CD4-positive, alpha-beta T cell treated with Interleukin-17A for 1 hour (primary cell): ENCODE measurements at regions not wholly inside any gene's neighbourhood (a gene's known extent, or its start where the extent isn't known, plus 50 kb on each side); places are given as distances from the start of the nearest gene placed in this dataset.
"Not testable (repeated sequence)": the region's sequence is repeated elsewhere in the genome, so short reads cannot be mapped to it uniquely, and the experiment has no call there.

Experiments
- DNase-seq: peaks from one replicate; pipeline ENCODE4 v3.0.0-alpha.2; 2020

- no peak for DNase-seq
Observed at GRCh38 chr14:85336257-85336656, 193.7 kb upstream of the FLRT2 start.

DNA sequence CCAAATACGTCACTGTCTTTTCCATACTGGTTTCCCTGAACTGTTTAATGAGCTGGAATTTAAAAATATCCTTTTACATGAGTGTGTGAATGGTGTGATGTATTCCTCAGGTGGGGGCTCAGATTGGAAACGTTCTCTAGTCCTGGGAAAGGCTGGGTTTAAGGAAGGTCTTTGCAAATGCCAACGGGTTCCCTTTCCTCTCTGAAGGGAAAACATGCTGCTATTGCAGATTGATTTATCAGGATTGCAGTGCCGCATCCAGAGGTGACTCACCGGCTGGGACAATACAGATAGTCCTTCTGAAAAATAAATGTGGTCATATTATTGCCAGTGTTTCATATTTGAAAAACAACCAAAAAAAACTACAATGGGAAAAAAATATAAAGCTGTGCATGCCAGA lies 193.1 kb upstream of the FLRT2 start:
- DNase-seq = no peak

DNA sequence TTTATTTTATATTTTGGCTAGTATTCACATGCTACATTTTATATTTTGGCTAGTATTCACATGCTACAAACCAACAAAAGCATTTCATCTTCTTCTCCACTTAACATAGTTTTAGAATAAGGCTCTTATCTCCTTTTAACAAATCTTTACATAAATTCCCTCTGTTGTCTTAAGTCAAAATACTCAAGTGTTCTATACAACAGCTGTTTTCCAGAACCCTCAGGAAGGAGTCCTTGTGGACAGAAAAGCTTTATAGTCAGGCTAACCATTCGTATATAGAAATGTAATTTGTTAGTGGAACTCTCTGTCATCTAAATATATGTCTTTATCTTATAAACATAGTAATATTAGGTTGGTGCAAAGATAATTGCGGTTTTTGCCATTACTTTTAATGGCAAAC lies 191.0 kb upstream of the FLRT2 start:
- no peak for DNase-seq

DNA sequence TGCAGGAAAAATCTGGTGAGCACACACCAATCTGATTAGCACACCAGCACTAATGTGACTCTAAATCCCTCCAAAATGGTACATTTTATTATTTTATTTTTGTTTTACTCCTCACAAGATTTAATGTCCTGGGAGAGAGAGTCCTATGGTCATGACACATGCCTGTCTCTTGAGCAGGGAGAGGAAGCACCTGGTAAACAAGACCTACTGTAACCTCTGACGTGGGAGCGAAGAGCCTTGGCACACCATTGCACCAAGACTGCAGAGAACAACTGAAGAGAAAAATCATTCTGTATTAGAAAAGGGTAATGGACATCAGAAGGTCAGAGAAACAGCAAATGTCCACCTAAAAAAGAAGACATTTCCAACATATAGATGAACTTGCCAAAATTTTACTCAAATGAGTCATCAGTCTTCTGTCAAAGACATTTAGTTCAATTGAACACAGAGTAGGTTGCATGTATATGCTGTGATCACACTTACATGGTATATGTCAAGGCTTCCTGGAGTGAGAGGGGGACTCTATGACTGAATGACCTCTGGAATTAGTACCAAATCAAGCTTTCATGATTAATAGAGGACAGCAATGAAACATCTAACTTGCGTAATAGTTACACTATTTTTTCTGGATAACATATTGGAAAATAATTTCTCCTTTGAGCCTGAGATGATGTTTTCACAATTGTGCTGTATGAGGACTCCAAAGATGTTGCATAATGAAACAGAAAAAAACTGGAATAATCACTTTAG lies 186.9 kb upstream of the FLRT2 start:
- no peak for DNase-seq

DNA sequence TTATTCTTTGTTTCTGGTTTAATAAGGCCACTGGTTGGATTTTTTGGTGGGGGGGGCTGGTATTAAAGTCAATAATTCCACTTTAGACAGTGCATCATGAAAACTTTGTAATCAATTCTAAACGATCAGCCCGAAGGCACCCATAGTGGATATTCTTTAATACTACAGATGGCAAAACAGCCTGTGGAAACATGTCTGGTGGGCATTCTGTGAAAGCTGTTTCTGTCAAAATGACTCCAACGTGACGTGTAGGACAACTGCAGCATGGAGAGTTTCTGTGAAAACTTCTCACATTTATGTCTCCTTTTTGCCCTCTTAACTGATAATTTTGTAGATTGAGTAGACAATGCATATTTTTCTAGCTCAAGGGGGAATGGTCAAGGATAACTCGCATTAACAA lies 185.8 kb upstream of the FLRT2 start:
- DNase-seq = no peak

DNA sequence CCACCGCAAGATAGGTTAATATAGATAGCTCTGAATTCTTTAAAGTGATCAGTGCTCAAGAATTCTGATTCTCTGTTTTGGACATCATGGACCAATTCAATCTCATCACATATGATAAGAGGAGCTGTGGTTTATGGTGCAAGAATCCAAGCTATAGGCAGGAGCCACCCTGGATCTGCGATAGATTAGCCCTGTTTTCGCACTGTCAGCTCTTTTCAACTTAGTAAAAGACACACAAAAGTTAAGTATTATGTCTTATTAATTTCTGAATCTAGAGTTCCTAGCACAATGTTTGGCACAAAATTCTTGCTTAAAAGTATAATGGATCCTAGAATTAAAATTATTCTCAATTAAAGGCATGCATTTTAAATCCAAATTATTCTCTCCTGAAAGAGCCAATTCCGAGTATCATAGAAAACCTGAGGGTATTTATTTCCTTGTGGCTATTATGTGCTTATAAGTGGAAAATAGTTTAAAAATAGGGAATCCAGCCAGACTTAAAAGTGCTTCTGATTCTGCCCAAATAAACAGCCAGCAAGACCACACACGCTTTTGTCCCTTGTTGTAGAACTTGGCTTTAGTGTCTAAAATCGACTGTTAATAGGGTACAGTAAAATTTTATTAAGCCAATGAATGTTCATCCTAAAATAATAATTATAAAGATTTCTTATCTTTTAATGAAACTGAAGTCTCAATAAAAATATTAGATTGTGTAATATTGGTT lies 184.9 kb upstream of the FLRT2 start:
- no peak for DNase-seq

- DNase-seq = no peak
Observed at GRCh38 chr14:85350667-85351066, 179.3 kb upstream of the FLRT2 start.

GRCh38 chr14:85352588-85352987 lies 177.4 kb upstream of the FLRT2 start:
- DNase-seq = not testable (repeated sequence)

DNA sequence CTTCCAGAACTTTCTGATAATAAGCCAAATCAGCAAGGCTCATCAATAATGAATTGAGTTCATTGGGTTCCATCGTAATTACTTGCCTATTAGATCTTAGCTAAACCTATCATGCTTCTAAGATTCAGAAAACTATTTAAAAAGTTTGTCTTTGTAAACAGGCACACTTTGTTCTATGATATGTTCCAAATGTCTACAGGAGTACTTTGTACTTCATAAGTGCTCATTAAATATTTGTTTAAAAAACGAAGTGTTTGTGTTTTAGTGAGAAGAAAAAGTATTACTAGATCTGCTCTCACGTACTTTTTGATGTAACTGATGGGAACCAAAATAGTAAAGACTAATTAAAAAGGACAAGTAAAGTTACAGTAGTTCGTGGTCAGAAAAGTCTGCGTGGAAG lies 172.8 kb upstream of the FLRT2 start:
- no peak for DNase-seq

DNA sequence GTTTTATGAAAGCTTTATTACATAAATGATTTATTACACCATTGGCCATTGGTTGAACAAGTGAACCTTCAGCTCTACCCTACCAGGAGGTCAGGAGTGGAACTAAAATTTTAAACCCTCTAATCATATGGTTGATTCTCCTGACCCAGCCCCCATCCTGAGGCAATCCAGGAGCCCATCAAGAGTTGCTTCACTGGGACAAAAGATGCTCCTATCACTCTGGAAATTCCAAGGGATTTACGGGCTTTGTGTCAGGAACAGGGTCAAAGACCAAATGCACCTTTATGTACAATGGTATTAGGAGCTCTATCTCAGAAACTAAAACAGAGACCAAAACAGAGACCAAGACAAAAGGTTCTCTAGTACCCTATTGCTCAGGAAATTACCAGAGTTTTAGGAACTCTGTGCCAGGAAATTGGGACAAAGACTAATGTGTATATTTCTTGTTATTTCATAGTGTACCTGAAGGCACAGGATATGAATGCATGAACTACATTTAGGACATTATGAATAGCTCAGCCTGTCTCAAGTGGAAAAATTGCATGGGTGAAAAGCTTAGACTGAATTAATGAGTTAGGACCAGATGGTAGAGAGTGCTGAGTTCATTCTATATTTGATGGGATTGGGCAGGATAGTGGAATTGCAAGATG lies 171.7 kb upstream of the FLRT2 start:
- no peak for DNase-seq

- no peak for DNase-seq
Observed at GRCh38 chr14:85359505-85359904, 170.4 kb upstream of the FLRT2 start.

- DNase-seq = no peak
Observed at GRCh38 chr14:85363358-85363757, 166.6 kb upstream of the FLRT2 start.

GRCh38 chr14:85366226-85366625 lies 163.7 kb upstream of the FLRT2 start:
- DNase-seq = no peak

DNA sequence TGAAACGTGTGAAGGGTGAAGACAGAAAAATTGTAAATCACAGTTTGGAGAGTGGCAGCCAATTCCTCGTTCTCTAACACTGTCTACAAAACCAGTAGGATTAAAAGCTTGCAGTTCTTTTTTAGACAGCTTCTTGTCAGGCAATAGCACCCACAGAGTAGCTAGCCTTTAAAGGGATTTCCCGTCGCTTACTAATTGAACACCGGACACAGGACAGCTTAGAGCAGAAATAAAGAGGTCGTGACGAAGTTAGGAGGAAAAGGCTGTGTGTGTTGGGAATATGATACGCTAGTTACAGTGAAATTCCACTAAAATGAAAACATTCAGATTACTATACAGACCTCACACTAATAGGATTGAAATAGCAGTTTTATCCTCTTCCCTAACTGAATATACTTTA lies 149.1 kb upstream of the FLRT2 start:
- no peak for DNase-seq

DNA sequence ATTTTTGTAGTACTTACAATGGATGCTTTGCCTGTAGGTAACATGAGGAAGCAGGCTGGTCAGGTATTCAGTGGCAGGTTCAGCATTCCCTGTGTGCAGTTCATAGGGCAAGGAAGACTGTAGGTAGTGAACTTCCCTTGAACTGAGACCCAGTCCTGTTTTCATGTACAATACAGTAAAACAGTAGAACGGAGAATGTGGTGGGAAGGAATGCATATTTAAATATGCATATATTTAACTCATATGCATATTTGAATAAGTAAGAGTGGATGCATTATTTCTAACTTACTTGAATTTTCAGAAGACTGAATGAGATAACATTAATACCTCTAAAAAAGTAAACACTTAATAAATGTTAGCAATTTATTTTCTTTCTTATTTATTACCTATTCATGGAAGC lies 147.6 kb upstream of the FLRT2 start:
- no peak for DNase-seq

DNA sequence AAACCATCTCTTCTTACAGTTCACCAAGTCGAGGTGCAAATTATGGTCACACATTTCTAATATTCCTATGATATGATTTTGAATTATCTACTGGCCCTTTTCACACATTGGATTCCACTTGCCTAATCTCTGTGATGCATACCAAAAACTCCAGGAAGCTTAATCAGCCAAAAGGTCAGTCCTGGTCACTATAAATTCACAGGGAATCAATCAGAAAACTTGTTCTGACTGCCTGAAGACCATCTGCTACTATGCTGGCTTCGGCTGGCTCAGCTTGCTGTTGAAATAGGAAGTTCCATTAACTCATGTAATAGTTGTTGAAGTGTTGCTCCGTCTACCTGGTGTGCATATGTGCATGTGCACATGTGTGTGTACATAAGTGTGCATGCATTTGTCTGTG lies 142.8 kb upstream of the FLRT2 start:
- DNase-seq = no peak

- DNase-seq = no peak
Observed at GRCh38 chr14:85390236-85390635, 139.7 kb upstream of the FLRT2 start.

DNA sequence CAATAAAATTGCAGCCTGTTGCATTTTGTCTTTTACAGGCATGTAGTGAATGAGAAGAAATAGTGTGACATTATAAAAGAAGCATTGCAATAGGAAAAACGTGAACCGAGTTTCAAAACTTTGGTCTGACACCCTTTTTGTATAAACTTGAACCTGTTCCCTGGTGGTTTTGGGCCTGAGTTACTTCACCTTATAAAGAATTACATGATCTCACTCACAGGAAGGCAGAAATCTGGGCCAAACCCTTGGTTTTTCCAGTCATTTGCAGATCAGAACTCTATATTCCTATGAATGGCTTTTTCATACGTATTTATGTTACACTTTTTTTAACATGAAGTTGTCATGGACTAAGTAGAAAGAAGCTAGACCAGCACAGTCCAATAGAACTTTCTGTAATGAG lies 138.5 kb upstream of the FLRT2 start:
- DNase-seq = no peak

DNA sequence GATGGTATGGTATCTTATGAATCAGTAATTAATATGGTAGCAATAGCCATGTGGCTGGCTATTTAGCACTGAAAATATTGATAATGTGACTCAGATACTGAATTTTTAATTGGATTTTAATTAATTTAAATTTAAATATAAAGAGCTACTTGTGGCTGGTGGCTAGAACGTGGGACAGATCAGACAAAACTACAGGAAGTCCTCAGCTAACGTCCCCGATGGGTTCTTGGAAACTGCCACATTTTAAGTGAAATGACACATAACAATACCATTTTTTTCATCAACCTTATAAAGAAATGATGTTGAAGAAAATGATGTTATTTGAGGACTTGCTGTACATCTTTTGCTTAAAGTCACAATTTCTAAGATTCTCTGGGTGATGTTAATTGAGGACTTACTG lies 138.1 kb upstream of the FLRT2 start:
- DNase-seq = no peak

GRCh38 chr14:85399186-85399585 lies 130.8 kb upstream of the FLRT2 start:
- DNase-seq = no peak

- no peak for DNase-seq
Observed at GRCh38 chr14:85400678-85401077, 129.3 kb upstream of the FLRT2 start.

DNA sequence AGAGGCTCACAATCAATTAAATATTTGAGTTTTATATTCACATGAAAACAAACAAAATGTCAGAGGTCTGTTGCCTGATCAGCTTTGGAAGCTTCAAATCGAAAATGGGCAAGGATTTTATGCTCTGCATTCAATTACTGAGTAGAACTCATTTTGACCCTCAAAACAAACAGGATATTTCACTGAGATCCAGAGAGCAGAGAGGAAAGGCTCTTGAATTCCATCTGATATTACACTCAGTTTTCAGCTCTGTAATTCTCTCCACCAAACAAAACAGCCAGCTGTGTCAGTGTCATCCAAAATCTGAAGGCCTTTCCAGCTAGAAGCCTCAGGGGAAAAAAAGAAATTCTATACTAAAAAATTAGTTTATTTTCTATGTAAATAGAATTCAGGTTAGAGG lies 128.6 kb upstream of the FLRT2 start:
- no peak for DNase-seq

- DNase-seq = no peak
Observed at GRCh38 chr14:85402569-85403162, 127.3 kb upstream of the FLRT2 start.
